SJSA1 (cell line): ENCODE measurements at regions not wholly inside any gene's neighbourhood (a gene's known extent, or its start where the extent isn't known, plus 50 kb on each side); places are given as distances from the start of the nearest gene placed in this dataset.

Experiments used
- DNase-seq, 2 experiments: peaks; one replicate each; pipeline ENCODE4 v3.0.0-alpha.2; 2015 to 2020; ENCODE audit warnings: low spot score in 2 of 2, low read depth in 1 of 2
- H3K27ac ChIP-seq: fragments of 250-450 bp; sonication (Bioruptor Pico); 2 replicates; pipeline ENCODE4 v1.5.1; 2020; ENCODE audit warnings: mild to moderate bottlenecking, moderate library complexity
- H3K27me3 ChIP-seq: fragments of 250-450 bp; sonication (Bioruptor Pico); replicated peaks from 2 replicates; pipeline ENCODE4 v1.5.1; 2020; ENCODE audit warnings: mild to moderate bottlenecking, moderate library complexity
- H3K36me3 ChIP-seq: fragments of 250-450 bp; sonication (Bioruptor Pico); 2 replicates; pipeline ENCODE4 v1.5.1; 2020; ENCODE audit warnings: mild to moderate bottlenecking
- H3K4me1 ChIP-seq: fragments of 250-450 bp; sonication (Bioruptor Pico); replicated peaks from 2 replicates; pipeline ENCODE4 v1.6.1; 2021; ENCODE audit warnings: mild to moderate bottlenecking
- H3K4me3 ChIP-seq: fragments of 250-450 bp; sonication (Bioruptor Pico); 2 replicates; pipeline ENCODE4 v1.5.1; 2020; ENCODE audit warnings: mild to moderate bottlenecking
- H3K9me3 ChIP-seq: fragments of 250-450 bp; sonication (Bioruptor Pico); replicated peaks from 2 replicates; pipeline ENCODE4 v1.5.1; 2020; ENCODE audit warnings: mild to moderate bottlenecking

- H3K27ac ChIP-seq, result no peak overlapping the region
- no peak for DNase-seq
- no peaks in the 10 kb centered on the region for H3K27me3 ChIP-seq
- no peaks in the 10 kb centered on the region for H3K36me3 ChIP-seq
- no peak overlapping the region for H3K4me3 ChIP-seq
- no peaks in the 10 kb centered on the region; the same call in 1 of the 2 replicates for H3K9me3 ChIP-seq
- H3K4me1 ChIP-seq, result peaks cover 77% of the 10 kb centered on the region
These were observed 150.3 kb upstream of the MMADHC start for GRCh38 chr2:149737896-149738295.

- no peaks in the 10 kb centered on the region; the same call in 1 of the 2 replicates for H3K9me3 ChIP-seq
- DNase-seq, result peak; percentile 60 to 81
- H3K27ac ChIP-seq, result peak overlapping the region; percentile 69
- no peak overlapping the region for H3K4me3 ChIP-seq
- H3K36me3 ChIP-seq, result no peaks in the 10 kb centered on the region
- peaks cover 72% of the 10 kb centered on the region for H3K4me1 ChIP-seq
- no peaks in the 10 kb centered on the region for H3K27me3 ChIP-seq
These were observed 147.8 kb upstream of the MMADHC start for GRCh38 chr2:149735237-149735958.

DNA sequence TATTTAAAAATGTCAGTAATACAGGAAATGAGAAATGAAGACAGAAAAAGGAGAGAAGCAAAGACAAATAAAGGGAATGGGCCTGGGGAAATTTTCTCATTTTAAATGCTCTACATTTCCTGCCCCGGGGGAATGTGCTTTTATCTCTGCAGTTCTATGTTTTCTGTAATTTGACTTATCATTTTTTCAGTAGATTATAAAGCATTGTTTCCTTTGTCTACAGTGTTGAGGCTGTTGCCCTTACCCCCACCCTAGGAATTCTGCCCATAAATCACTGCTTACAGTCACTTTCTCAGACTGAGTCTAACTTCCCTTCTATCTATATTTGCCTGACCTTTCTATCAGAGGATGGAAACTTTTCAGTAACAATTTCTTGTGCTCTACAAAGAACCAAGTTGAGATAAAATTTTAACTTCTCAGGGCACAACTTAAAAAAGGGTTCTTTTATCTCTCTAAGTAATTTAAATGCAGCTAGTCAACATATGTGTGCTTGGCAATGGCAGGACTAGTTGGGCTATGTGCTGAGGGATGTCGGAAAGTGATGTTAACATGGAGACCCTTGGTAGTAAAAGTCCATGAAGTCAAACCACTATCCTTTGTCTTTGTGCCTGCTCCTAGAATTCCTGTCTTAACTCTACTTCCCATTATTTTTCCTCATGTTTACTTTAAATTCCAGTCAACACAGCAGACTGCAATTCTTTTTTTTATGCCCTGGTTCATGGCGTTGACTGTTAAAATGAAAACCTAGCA lies 146.5 kb upstream of the MMADHC start:
- DNase-seq, result peak; percentile 55 to 84
- Histone ChIP-seq H3K27me3 (no peaks in the 10 kb centered on the region), H3K27ac (peak overlapping the region; percentile 69), H3K4me3 (no peak overlapping the region), H3K36me3 (no peaks in the 10 kb centered on the region), H3K4me1 (peaks cover 59% of the 10 kb centered on the region), H3K9me3 (no peaks in the 10 kb centered on the region; the same call in 1 of the 2 replicates)

DNA sequence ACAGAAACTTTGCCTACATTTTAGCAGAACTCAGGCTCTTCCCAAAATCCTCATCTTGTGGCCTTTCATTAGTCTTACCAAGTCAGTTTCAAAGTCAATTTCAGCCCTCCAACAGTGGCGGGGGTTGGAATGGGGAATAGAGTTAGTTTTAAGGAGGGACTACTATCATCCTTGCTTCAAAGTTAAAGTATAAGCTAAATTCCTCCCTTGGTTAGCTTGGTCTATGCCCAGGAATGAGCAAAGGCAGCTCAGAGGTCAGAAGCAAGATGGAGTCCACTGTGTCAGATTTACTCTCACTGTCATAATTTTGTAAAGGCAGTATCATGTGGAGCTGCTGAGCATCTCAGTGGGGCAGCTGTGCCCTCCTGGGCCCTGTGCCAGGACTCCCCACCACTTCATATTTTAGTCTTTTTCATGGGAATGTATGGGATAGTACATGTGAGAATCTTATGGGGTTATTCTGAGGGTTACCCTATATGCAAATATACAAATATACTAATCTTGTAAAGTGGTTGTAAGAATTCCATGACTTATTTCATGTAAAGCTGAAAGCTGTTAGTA lies 145.2 kb upstream of the MMADHC start:
- no peaks in the 10 kb centered on the region for H3K36me3 ChIP-seq
- no peak overlapping the region for H3K4me3 ChIP-seq
- peak overlapping the region; percentile 69 for H3K27ac ChIP-seq
- H3K4me1 ChIP-seq, result peaks cover 50% of the 10 kb centered on the region
- no peak for DNase-seq
- no peaks in the 10 kb centered on the region for H3K27me3 ChIP-seq
- no peaks in the 10 kb centered on the region; the same call in 1 of the 2 replicates for H3K9me3 ChIP-seq

GRCh38 chr2:149732001-149732685 lies 144.6 kb upstream of the MMADHC start:
- H3K4me3 ChIP-seq, result no peak overlapping the region
- H3K9me3 ChIP-seq, result no peaks in the 10 kb centered on the region; the same call in 1 of the 2 replicates
- no peaks in the 10 kb centered on the region for H3K27me3 ChIP-seq
- DNase-seq, result peak; percentile 76 to 78
- H3K36me3 ChIP-seq, result no peaks in the 10 kb centered on the region
- peak overlapping the region; percentile 69 for H3K27ac ChIP-seq
- H3K4me1 ChIP-seq, result peaks cover 53% of the 10 kb centered on the region

DNA sequence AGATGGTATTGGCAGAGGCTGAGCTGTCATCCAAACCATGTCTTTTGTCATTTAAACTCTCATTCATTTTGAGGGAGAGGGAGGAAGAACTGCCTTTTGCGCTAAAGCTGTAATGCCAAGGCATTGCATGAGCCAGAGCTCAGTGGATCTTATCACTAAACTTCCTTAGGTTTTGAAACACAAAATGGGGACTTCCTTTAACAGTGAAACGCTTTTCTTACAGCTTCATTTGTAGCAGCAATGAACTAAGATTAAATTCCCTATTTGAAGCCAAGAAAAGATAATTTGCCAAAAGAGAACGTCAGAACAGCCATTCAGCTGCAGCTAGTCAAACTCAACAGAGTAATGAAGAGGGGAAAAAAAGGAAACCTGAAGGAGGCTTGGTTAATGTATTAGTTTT lies 143.5 kb upstream of the MMADHC start:
- Histone ChIP-seq H3K27ac (no peak overlapping the region), H3K36me3 (no peaks in the 10 kb centered on the region), H3K4me3 (no peak overlapping the region), H3K4me1 (peaks cover 53% of the 10 kb centered on the region), H3K27me3 (no peaks in the 10 kb centered on the region), H3K9me3 (no peaks in the 10 kb centered on the region; the same call in 1 of the 2 replicates)
- DNase-seq, result no peak

- H3K27ac ChIP-seq, result no peak overlapping the region
- peaks cover 40% of the 10 kb centered on the region for H3K4me1 ChIP-seq
- DNase-seq, result no peak
- no peaks in the 10 kb centered on the region for H3K27me3 ChIP-seq
- H3K36me3 ChIP-seq, result no peaks in the 10 kb centered on the region
- H3K9me3 ChIP-seq, result no peaks in the 10 kb centered on the region
- no peak overlapping the region for H3K4me3 ChIP-seq
These were observed 142.0 kb upstream of the MMADHC start for GRCh38 chr2:149729586-149729985.

DNA sequence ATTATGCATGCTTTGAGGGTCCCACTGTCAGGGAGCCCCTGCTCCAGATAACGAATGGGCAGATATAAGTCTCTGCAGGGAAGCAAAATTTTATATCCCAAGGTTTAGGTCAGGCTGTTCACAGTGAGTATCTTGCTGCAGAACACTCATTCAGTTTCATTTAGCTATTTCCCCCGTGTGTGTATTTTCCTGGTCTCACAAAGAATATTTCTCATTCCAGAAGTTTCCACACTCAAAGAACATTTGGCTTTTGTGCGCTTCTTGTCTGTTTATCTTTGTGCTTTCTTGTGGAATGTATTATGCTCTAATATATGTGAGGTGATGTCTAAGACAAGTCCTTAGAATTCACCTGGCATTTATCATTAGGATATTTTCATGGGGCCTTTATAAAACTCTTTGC lies 140.4 kb upstream of the MMADHC start:
- no peak overlapping the region for H3K27ac ChIP-seq
- H3K27me3 ChIP-seq, result no peaks in the 10 kb centered on the region
- H3K4me1 ChIP-seq, result peaks cover 23% of the 10 kb centered on the region
- H3K4me3 ChIP-seq, result no peak overlapping the region
- H3K36me3 ChIP-seq, result no peaks in the 10 kb centered on the region
- H3K9me3 ChIP-seq, result no peaks in the 10 kb centered on the region
- no peak for DNase-seq

- Histone ChIP-seq H3K27ac (no peak overlapping the region), H3K4me3 (no peak overlapping the region), H3K9me3 (no peaks in the 10 kb centered on the region), H3K27me3 (no peaks in the 10 kb centered on the region), H3K36me3 (no peaks in the 10 kb centered on the region), H3K4me1 (peaks cover 4% of the 10 kb centered on the region; the same call in 1 of the 2 replicates)
- no peak for DNase-seq
These were observed 137.7 kb upstream of the MMADHC start for GRCh38 chr2:149725234-149725633.

DNA sequence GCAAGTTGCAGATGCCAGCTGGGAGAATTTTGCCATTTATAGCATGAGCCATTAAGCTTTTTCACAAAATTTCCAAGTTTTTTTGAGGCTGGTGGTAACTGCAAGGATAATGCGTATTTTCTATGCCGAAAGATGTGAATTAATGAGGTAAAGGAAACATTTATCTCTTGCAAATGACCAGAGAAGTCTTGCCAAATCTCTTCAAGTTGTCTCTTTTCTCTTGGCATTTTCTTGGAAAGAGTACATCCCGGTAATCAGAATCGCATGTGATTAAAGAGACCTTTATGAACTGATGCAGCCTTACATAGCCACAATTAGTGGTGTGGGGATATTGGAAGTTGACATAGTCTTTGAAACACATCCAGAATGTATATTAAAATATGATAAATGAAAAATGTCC lies 136.5 kb upstream of the MMADHC start:
- no peaks in the 10 kb centered on the region for H3K36me3 ChIP-seq
- no peaks in the 10 kb centered on the region for H3K9me3 ChIP-seq
- no peak overlapping the region for H3K4me3 ChIP-seq
- no peaks in the 10 kb centered on the region for H3K27me3 ChIP-seq
- no peak overlapping the region for H3K27ac ChIP-seq
- H3K4me1 ChIP-seq, result peaks cover 4% of the 10 kb centered on the region; the same call in 1 of the 2 replicates
- DNase-seq, result no peak

GRCh38 chr2:149720615-149721014 lies 133.0 kb upstream of the MMADHC start:
- Histone ChIP-seq H3K4me1 (no peaks in the 10 kb centered on the region), H3K4me3 (no peak overlapping the region), H3K27ac (no peak overlapping the region), H3K27me3 (no peaks in the 10 kb centered on the region), H3K36me3 (no peaks in the 10 kb centered on the region), H3K9me3 (no peaks in the 10 kb centered on the region)
- DNase-seq, result no peak

GRCh38 chr2:149719695-149720094 lies 132.1 kb upstream of the MMADHC start:
- Histone ChIP-seq H3K9me3 (no peaks in the 10 kb centered on the region), H3K27ac (no peak overlapping the region), H3K36me3 (no peaks in the 10 kb centered on the region), H3K4me1 (no peaks in the 10 kb centered on the region), H3K4me3 (no peak overlapping the region), H3K27me3 (no peaks in the 10 kb centered on the region)
- no peak for DNase-seq

GRCh38 chr2:149716687-149717086 lies 129.1 kb upstream of the MMADHC start:
- H3K4me3 ChIP-seq, result no peak overlapping the region
- no peaks in the 10 kb centered on the region for H3K9me3 ChIP-seq
- H3K27ac ChIP-seq, result no peak overlapping the region
- DNase-seq, result no peak
- H3K4me1 ChIP-seq, result no peaks in the 10 kb centered on the region
- no peaks in the 10 kb centered on the region for H3K27me3 ChIP-seq
- no peaks in the 10 kb centered on the region for H3K36me3 ChIP-seq
